AG09319 (cell line): ENCODE measurements at regions not wholly inside any gene's neighbourhood (a gene's known extent, or its start where the extent isn't known, plus 50 kb on each side); places are given as distances from the start of the nearest gene placed in this dataset.

ENCODE experiments used
- DNase-seq: peaks from one replicate; pipeline ENCODE4 v3.0.0-alpha.2; 2010; ENCODE audit warnings: low read depth; ENCODE audit errors: extremely low read depth
- TF ChIP-seq, protein P1 (sequence below): IDR thresholded peaks from 2 replicates; pipeline ENCODE4 v1.5.1; 2011; ENCODE audit warnings: low read depth, mild to moderate bottlenecking, inconsistent platforms, low read length, moderate library complexity

DNA sequence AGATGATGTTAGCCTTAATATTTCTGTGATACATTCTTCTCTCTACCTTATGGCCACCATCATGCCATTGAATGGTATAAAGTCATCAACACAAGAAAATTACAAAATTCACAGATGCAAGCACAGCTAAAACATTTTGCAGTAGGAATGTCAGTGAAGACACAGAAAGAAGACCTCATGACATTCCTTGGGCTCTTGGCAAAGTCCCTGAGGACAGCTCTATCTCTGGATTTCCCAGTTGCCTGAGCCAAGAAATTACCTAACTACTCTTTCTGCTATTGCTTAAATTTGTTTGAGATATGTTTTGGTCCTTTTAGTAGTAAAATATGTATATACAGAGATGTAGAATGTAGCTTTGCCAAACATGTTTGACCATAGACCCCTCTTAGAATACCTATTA lies 201.0 kb upstream of the STXBP5 start:
- DNase-seq: no peak
- TF ChIP-seq, protein P1, sequence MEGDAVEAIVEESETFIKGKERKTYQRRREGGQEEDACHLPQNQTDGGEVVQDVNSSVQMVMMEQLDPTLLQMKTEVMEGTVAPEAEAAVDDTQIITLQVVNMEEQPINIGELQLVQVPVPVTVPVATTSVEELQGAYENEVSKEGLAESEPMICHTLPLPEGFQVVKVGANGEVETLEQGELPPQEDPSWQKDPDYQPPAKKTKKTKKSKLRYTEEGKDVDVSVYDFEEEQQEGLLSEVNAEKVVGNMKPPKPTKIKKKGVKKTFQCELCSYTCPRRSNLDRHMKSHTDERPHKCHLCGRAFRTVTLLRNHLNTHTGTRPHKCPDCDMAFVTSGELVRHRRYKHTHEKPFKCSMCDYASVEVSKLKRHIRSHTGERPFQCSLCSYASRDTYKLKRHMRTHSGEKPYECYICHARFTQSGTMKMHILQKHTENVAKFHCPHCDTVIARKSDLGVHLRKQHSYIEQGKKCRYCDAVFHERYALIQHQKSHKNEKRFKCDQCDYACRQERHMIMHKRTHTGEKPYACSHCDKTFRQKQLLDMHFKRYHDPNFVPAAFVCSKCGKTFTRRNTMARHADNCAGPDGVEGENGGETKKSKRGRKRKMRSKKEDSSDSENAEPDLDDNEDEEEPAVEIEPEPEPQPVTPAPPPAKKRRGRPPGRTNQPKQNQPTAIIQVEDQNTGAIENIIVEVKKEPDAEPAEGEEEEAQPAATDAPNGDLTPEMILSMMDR: no peak

DNA sequence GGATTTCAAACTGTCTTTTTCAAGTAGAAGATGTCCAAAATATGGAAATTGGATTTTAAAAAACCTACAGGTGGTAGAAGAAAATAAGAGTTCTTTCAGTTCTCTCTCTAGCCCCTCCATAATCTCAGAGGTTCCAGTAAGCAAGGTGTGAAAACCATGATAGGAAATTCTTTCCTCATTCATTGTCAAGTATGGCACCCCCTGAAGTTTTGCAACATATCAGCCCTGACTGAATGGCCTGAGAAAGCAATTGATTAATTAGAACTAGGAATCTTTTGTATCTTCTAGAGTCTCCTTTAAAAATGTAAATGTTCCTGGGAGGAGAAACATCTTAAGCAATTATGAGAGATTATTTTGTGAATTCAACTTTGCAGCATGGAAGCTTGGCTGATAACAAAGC lies 198.7 kb upstream of the STXBP5 start:
- TF ChIP-seq, protein P1: no peak

DNA sequence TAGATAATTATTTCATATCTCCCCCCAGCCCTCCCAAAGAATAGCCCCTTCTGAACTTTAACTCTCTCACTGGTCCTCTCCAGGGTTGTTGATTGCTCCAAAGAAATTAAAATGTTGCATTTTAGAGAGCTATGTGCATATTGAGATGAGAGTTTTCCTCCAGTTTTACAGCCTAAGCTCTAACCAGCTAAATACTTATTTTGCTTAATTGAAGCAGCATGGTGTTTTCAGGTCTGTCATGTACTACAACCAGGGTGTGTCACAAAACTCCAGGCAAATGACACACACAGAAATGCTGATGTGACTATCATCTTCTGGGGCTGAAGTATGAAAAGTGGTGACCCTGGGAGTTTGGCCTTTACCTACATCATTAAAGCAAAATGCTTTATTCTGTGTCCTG lies 196.8 kb upstream of the STXBP5 start:
- DNase-seq: no peak
- TF ChIP-seq, protein P1: no peak

More for the DNA sequence above, 198.7 kb upstream of the STXBP5 start:
- no peak for DNase-seq

DNA sequence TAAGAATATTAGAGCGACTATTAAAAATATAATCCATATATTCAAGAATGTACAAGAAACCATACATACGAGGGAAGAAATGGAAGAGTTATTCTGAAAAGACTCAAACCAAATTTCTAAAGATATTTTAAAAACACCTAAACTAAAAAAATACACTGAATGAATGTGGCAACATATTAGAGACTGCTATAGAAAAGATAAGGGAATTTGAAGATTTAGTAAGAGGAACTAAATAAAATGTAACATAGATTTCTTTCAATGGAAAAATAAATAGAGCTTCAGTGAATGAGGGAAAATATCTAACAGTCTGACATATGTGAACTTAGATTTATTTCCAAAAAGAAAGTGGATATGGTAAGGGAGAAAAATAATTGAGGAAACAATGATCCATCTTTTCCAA lies 194.9 kb upstream of the STXBP5 start:
- DNase-seq: no peak
- TF ChIP-seq, protein P1: no peak

DNA sequence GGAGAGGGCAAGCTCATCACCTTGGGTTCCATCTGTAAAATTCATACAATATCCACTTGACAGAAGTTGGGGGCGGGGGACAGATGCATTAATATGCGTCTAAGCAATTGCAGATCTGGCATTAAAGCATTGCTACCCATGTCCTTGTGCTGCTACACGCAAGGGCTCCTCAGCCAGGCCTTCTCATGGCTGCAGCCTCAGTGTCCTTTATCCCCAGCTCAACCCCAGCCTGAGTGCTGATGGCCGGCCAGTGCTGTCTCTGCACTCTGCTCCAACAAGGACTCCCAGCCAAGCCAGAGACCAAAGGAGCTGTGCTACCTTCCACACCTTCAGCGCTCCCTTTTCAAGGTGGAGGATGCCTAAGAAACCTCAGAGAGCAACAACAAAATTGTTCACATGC lies 188.5 kb upstream of the STXBP5 start:
- TF ChIP-seq, protein P1: no peak
- no peak for DNase-seq

DNA sequence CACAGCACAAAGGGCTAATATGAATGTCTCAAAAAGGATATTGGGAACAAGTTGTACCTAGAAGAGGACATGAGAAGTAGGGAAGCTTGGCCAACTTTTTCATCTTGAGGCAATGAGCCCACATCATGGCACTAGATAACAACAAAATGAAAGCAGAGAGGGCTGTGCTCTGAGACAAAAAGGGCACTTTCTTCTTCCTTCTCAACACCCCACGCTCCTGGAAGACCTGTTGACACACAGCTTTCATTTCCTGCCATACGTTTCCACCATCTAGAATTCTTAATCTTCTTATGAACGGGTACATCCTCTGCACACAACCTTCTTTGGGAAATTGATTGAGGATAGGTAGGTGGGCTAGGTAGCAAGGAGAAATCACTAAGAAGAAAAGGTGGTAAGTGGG lies 187.8 kb upstream of the STXBP5 start:
- DNase-seq: no peak
- TF ChIP-seq, protein P1: no peak

DNA sequence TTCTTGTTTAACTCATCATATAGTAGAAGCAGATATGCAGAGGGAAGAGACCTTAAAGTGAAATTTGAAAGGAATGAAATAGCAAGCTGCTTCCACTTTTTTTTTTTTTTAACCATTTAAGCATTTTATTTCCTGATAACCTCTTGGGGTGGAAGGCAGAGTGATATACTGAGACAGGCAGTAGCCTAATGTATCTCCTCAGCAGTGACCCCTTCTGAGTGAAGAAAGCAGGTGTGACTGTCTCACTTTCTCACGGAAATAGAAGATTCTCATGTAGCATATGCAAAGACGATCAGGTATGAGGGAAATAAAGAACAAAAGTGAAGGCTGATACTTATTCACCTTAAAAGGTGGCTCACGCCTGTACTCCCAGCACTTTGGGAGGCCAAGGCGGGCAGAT lies 187.1 kb upstream of the STXBP5 start:
- TF ChIP-seq, protein P1: no peak
- DNase-seq: no peak
